Stimulated activated CD8-positive, alpha-beta memory T cell treated with anti-CD3 and anti-CD28 coated beads, Interleukin-4, amount 100 ng/mL, for 48 hours (primary cell): ENCODE measurements at regions not wholly inside any gene's neighbourhood (a gene's known extent, or its start where the extent isn't known, plus 50 kb on each side); places are given as distances from the start of the nearest gene placed in this dataset.

ENCODE experiments used
- DNase-seq: peaks from one replicate; pipeline ENCODE4 v3.0.0-alpha.2; 2020

- no peak for DNase-seq
These were observed 160.2 kb upstream of the STXBP5 start for GRCh38 chr6:147043994-147044477.

- DNase-seq: no peak
These were observed 157.9 kb upstream of the STXBP5 start for GRCh38 chr6:147046141-147046877.

GRCh38 chr6:147048930-147049329, 155.3 kb upstream of the STXBP5 start:
- no peak for DNase-seq

- DNase-seq: no peak
These were observed 150.8 kb upstream of the STXBP5 start for GRCh38 chr6:147053311-147053921.

- DNase-seq: no peak
These were observed 150.1 kb upstream of the STXBP5 start for GRCh38 chr6:147054158-147054557.

GRCh38 chr6:147054871-147055270, 149.3 kb upstream of the STXBP5 start:
- no peak for DNase-seq

- no peak for DNase-seq
These were observed 148.3 kb upstream of the STXBP5 start for GRCh38 chr6:147055821-147056392.

GRCh38 chr6:147057188-147057587, 147.0 kb upstream of the STXBP5 start:
- no peak for DNase-seq

- DNase-seq: no peak
These were observed 146.4 kb upstream of the STXBP5 start for GRCh38 chr6:147057705-147058342.

- DNase-seq: no peak
These were observed 145.3 kb upstream of the STXBP5 start for GRCh38 chr6:147058786-147059385.

- DNase-seq: no peak
These were observed 143.6 kb upstream of the STXBP5 start for GRCh38 chr6:147060636-147061035.

- no peak for DNase-seq
These were observed 143.0 kb upstream of the STXBP5 start for GRCh38 chr6:147061252-147061651.

GRCh38 chr6:147063469-147064031, 140.7 kb upstream of the STXBP5 start:
- no peak for DNase-seq

GRCh38 chr6:147065786-147066185, 138.4 kb upstream of the STXBP5 start:
- no peak for DNase-seq

- no peak for DNase-seq
These were observed 137.0 kb upstream of the STXBP5 start for GRCh38 chr6:147067184-147067583.

GRCh38 chr6:147071776-147072175, 132.4 kb upstream of the STXBP5 start:
- no peak for DNase-seq

GRCh38 chr6:147075381-147075780, 128.8 kb upstream of the STXBP5 start:
- no peak for DNase-seq

- DNase-seq: no peak
These were observed 127.0 kb upstream of the STXBP5 start for GRCh38 chr6:147077251-147077650.

- DNase-seq: no peak
These were observed 126.1 kb upstream of the STXBP5 start for GRCh38 chr6:147078106-147078505.

GRCh38 chr6:147078602-147079001, 125.6 kb upstream of the STXBP5 start:
- no peak for DNase-seq

GRCh38 chr6:147080225-147080624, 124.0 kb upstream of the STXBP5 start:
- DNase-seq: no peak

GRCh38 chr6:147081076-147081609, 123.1 kb upstream of the STXBP5 start:
- DNase-seq: no peak

- no peak for DNase-seq
These were observed 116.6 kb upstream of the STXBP5 start for GRCh38 chr6:147087641-147088040.
